ENCODE measurements at regions not wholly inside any gene's neighbourhood (a gene's known extent, or its start where the extent isn't known, plus 50 kb on each side); places are given as distances from the start of the nearest gene placed in this dataset.

DNA sequence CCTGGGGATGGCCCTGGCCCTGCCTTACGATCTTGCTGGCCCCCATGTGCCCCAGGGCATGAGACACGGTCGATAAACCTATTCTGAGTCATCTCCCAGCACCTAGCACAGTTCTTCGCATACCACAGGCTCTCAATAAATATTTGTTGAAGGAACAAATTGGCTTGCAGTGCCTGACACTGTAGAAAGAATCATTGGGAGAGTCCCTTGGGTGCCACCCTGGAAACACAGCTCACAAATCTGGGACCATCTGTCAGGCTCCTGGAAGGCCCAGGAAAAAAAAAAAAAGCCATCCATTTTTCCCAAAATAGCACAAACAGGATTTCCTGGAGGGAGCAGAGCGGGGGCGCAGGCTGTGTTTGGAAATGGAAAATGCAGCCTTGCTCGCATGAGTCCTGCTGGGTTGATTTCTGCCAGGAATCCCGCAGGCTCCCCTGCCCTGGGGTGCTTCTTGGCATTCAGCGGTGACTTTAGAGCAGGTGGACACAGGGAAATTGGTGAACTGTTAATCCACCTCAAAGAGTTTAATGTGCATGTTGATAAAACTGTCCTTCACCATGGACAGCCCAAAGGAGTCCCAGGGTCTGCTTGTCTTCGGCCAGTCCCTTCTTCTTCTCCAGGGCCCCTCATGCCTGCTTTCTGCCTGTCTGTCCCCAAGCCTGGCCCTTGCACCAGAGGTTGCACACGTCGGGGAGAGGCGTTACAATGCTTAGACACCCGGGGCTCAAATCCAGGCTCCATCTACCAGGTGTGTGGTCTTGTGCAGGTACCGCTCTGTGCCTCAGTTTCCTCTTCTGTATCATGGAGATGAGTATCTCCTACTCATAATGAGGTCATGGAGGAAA is 106.1 kb upstream of the RFLNA start:
- no peak for DNase-seq (ENCODE audit: low read depth, low spot score)
- no peak overlapping the region for H3K4me3 Mint-ChIP-seq
- TF ChIP-seq, protein P1, sequence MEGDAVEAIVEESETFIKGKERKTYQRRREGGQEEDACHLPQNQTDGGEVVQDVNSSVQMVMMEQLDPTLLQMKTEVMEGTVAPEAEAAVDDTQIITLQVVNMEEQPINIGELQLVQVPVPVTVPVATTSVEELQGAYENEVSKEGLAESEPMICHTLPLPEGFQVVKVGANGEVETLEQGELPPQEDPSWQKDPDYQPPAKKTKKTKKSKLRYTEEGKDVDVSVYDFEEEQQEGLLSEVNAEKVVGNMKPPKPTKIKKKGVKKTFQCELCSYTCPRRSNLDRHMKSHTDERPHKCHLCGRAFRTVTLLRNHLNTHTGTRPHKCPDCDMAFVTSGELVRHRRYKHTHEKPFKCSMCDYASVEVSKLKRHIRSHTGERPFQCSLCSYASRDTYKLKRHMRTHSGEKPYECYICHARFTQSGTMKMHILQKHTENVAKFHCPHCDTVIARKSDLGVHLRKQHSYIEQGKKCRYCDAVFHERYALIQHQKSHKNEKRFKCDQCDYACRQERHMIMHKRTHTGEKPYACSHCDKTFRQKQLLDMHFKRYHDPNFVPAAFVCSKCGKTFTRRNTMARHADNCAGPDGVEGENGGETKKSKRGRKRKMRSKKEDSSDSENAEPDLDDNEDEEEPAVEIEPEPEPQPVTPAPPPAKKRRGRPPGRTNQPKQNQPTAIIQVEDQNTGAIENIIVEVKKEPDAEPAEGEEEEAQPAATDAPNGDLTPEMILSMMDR (conservative IDR thresholded peaks at IDR 0.05): no peak
- peaks cover 31% of the 10 kb centered on the region for H3K4me1 Mint-ChIP-seq
- no peak overlapping the region for H3K27ac Mint-ChIP-seq (ENCODE audit: unreplicated experiment)
- H3K36me3 Mint-ChIP-seq (ENCODE audit: low read depth): no peaks in the 10 kb centered on the region
- H3K27me3 Mint-ChIP-seq (ENCODE audit: low read depth): no peaks in the 10 kb centered on the region
- H3K9me3 Mint-ChIP-seq: no peaks in the 10 kb centered on the region

DNA sequence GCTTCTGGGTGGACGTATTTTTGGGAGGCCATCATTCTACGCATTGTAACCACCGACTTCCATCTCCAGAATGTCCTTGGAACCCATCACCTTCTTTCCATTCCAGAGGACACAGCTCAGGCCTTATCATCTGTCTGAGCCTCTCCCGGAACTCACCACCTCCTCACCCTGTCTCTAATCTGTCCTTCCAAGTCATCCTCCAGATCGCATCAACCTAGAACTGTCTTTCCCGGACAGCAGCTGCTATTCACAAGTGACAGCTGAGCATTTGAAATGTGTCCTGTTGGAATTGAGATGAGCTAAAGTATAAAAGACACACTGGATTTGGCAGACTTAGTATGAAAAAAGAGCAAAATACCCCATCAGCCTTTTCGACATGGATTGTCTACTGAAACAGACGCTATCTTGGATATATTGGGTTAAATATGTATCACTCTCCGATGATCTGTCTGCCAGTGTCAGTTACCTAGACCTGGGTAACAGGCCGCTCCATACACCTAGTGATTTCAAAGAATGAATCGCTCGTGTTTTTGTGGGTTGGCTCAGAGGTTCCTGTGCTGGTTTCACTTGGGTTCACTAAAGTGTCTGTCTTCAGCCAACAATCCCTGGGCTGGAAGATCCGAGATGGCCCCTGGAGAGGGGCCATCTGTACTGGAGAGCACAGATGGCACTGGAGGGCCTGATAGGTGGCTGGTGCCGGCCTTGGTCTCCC is 104.4 kb upstream of the RFLNA start:
- TF ChIP-seq, protein P1 (conservative IDR thresholded peaks at IDR 0.05): no peak
- H3K4me1 Mint-ChIP-seq: peaks cover 27% of the 10 kb centered on the region
- no peak overlapping the region for H3K4me3 Mint-ChIP-seq
- no peak overlapping the region for H3K27ac Mint-ChIP-seq (ENCODE audit: unreplicated experiment)
- H3K36me3 Mint-ChIP-seq (ENCODE audit: low read depth): no peaks in the 10 kb centered on the region
- no peaks in the 10 kb centered on the region for H3K9me3 Mint-ChIP-seq
- no peak for DNase-seq (ENCODE audit: low read depth, low spot score)
- no peaks in the 10 kb centered on the region for H3K27me3 Mint-ChIP-seq (ENCODE audit: low read depth)

DNA sequence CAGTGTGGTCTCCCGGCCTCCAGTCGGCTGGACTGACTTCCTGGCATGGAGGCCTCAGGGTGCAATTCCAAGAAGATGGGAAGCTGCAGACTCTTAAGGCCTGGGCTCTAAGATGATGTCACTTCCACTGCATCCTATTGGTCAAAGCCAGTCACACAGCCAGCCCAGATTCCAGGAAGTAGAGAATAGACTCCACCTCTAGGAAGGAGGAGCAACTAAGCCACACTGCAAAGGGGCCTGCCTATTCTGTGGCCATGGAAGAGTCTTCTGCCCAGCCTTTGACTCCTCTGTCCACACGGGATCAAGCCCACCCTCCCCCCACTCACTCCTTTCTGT is 103.9 kb upstream of the RFLNA start:
- Mint-ChIP-seq H3K4me1 (peaks cover 27% of the 10 kb centered on the region), H3K36me3 (ENCODE audit: low read depth) (no peaks in the 10 kb centered on the region), H3K27me3 (ENCODE audit: low read depth) (no peaks in the 10 kb centered on the region), H3K9me3 (no peaks in the 10 kb centered on the region), H3K4me3 (no peak overlapping the region), H3K27ac (ENCODE audit: unreplicated experiment) (no peak overlapping the region)
- no peak for DNase-seq (ENCODE audit: low read depth, low spot score)
- TF ChIP-seq, protein P1 (conservative IDR thresholded peaks at IDR 0.05): no peak

DNA sequence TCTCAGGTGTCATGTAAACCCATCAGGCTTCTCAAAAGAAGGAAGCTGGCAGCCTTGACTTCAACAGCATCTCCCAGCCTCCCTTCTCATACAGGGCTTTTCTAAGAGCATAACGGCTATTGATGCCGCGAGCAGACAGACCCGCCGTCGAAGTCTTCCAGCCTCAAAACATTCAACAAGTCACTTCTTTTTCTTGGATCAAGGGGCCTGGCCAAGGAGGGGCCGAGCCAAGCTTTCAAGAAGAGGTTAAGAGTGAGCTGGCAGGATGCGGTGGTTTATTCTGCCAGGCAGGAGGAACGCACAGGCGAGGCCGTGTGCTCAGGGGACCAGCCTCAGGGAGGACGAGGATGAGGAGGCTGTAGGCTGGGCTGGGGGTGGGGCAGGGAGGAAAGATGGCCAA is 102.9 kb upstream of the RFLNA start:
- no peaks in the 10 kb centered on the region for H3K36me3 Mint-ChIP-seq (ENCODE audit: low read depth)
- TF ChIP-seq, protein P1 (conservative IDR thresholded peaks at IDR 0.05): no peak
- no peaks in the 10 kb centered on the region for H3K27me3 Mint-ChIP-seq (ENCODE audit: low read depth)
- H3K4me3 Mint-ChIP-seq: no peak overlapping the region
- H3K27ac Mint-ChIP-seq (ENCODE audit: unreplicated experiment): peak overlapping the region; percentile 44
- peaks cover 2% of the 10 kb centered on the region for H3K9me3 Mint-ChIP-seq
- H3K4me1 Mint-ChIP-seq: peaks cover 20% of the 10 kb centered on the region
- DNase-seq (ENCODE audit: low read depth, low spot score): no peak

DNA sequence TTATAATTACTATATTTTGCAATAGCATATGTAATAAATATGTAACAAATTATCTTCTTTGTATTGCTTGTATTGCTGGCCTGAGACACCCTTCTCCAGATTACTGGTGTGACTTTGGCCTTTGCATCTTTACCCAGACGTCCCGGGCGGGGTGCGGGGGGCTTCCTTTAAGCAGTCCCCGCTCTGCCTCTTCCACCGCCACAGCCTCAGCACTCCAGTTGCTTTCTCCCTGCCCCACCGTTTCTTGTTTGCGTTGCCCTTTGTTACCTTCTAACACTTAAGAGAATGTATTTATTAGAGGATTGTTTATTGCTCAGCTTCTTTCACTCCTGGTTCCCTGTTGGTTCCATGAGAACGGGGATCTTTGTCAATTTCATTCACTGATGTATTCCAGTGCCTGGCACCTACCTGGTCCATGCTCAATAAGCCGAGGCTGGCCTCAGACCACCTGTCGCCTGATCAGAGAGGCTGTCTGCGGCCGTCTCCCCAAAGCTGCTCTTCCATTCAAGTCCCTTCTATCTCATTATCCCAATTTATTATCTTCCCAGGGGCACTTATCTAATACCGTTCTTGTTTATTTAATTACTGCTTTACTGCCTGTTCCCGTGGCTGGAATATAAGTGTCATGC is 100.5 kb upstream of the RFLNA start:
- no peak overlapping the region for H3K4me3 Mint-ChIP-seq
- TF ChIP-seq, protein P1 (conservative IDR thresholded peaks at IDR 0.05): no peak
- no peaks in the 10 kb centered on the region for H3K36me3 Mint-ChIP-seq (ENCODE audit: low read depth)
- no peak overlapping the region for H3K27ac Mint-ChIP-seq (ENCODE audit: unreplicated experiment)
- H3K4me1 Mint-ChIP-seq: peaks cover 6% of the 10 kb centered on the region
- no peak for DNase-seq (ENCODE audit: low read depth, low spot score)
- peaks cover 2% of the 10 kb centered on the region for H3K9me3 Mint-ChIP-seq
- H3K27me3 Mint-ChIP-seq (ENCODE audit: low read depth): no peaks in the 10 kb centered on the region

All from neural crest cell (in vitro differentiated cells).